ENCODE measurements at regions not wholly inside any gene's neighbourhood (a gene's known extent, or its start where the extent isn't known, plus 50 kb on each side); places are given as distances from the start of the nearest gene placed in this dataset.

DNA sequence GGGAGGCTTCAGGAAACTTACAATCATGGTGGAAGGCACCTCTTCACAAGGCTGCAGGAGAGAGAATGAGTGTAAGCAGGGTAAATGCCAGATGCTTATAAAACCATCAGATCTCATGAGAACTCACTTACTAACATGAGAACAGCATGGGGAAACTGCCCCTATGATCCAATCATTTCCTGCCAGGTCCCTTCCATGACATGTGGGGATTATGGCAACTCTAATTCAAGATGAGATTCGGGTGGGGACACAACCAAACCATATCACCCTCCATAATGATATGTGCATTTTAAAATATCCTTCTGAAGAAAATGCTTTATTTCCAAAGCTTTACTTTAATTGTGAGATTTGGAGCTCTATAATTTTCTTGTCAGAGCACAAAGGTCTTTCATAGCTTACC is 154.1 kb upstream of the CENPW start:
- FAIRE-seq: no peak
- H2BK15ac ChIP-seq (ENCODE audit: low read length): no peak overlapping the region
- no peak overlapping the region for H4K5ac ChIP-seq (ENCODE audit: insufficient read length, low read depth, low read length)
- peaks cover 0 to 9% (median 4%) of the 10 kb centered on the region in 4 experiments; a peak in 5 of 7 replicates for H3K4me1 ChIP-seq (replicated peaks in 1 of 4; ENCODE audit: control insufficient read depth in 3 of 4, insufficient read depth in 4 of 4, low read length in 3 of 4)
- no peak overlapping the region for H4K91ac ChIP-seq (replicated peaks; ENCODE audit: insufficient read length, low read length)
- CTCF ChIA-PET (ENCODE audit: partially characterized antibody): interaction anchor here (1.0 kb wide), 1 partner anchor 18 kb away, joined by 3 read pairs; no protein-coding TSS in a partner anchor
- no peaks in the 10 kb centered on the region for H3K79me2 ChIP-seq (ENCODE audit: control insufficient read depth in 1 of 2, insufficient read depth in 2 of 2, low read length in 2 of 2)
- no peak overlapping the region for H2AFZ ChIP-seq (ENCODE audit: low read length)
- H3K4me2 ChIP-seq (ENCODE audit: insufficient read depth in 1 of 2, low read depth in 2 of 2, low read length in 2 of 2): no peak overlapping the region
- H3K14ac ChIP-seq (ENCODE audit: insufficient read length): no peak overlapping the region
- no peak overlapping the region for H2BK20ac ChIP-seq (ENCODE audit: low read length)
- no peaks in the 10 kb centered on the region for H3K23me2 ChIP-seq (ENCODE audit: low read depth, low read length)
- H3K36me3 ChIP-seq (ENCODE audit: control insufficient read depth in 2 of 4, insufficient read depth in 4 of 4, low read length in 3 of 4): no peaks in the 10 kb centered on the region; a peak in 1 of 8 replicates
- POLR2A ChIA-PET (ENCODE audit: partially characterized antibody): no interaction called here
- H2BK12ac ChIP-seq (ENCODE audit: low read depth, low read length): no peak overlapping the region
- no peak overlapping the region for H3K4ac ChIP-seq (replicated peaks; ENCODE audit: insufficient read length, low read depth, low read length)
- DNase-seq (ENCODE audit: low read depth in 1 of 2, low spot score in 2 of 2): no peak
- H3K9ac ChIP-seq (replicated peaks in 1 of 4; ENCODE audit: extremely low read depth in 1 of 4, low read depth in 3 of 4, low read length in 3 of 4): no peak overlapping the region
- H3K9me3 ChIP-seq (ENCODE audit: insufficient read depth in 2 of 2, low read depth in 1 of 2, low read length in 1 of 2): no peaks in the 10 kb centered on the region
- no peak overlapping the region for H2BK5ac ChIP-seq (ENCODE audit: low read depth, low read length)
- no peaks in the 10 kb centered on the region for H4K20me1 ChIP-seq (replicated peaks in 1 of 2; ENCODE audit: control insufficient read depth in 1 of 2, insufficient read depth in 2 of 2, low read length in 2 of 2)
- 100% methylated on average over 1 of the region's 1 CpG; no CpG with 5 or more reads in 1 of the 2 experiments for whole genome bisulfite sequencing, 2 experiments (ENCODE audit: extremely low coverage in 1 of 2, insufficient coverage in 1 of 2, insufficient read length in 1 of 2, insufficient replicate concordance in 2 of 2, low coverage in 1 of 2, low lambda C conversion rate in 2 of 2, missing lambda C conversion rate in 1 of 2)
- H3K23ac ChIP-seq (ENCODE audit: insufficient read length): no peak overlapping the region
- no peak overlapping the region for H3K27ac ChIP-seq (ENCODE audit: low read depth, low read length)
- no peak overlapping the region for H2AK5ac ChIP-seq (ENCODE audit: low read depth, low read length)
- H3K27me3 ChIP-seq (replicated peaks in 1 of 4; ENCODE audit: control insufficient read depth in 3 of 4, extremely low read depth in 1 of 4, insufficient read depth in 3 of 4, low read length in 3 of 4): no peaks in the 10 kb centered on the region
- no peaks in the 10 kb centered on the region for H3K79me1 ChIP-seq (ENCODE audit: low read depth, low read length)
- H3K56ac ChIP-seq (replicated peaks; ENCODE audit: insufficient read length, low read depth, low read length): no peak overlapping the region
- H4K8ac ChIP-seq (ENCODE audit: extremely low read depth, insufficient read depth, low read length): no peak overlapping the region
- H2BK120ac ChIP-seq (replicated peaks; ENCODE audit: low read depth, low read length): no peak overlapping the region
- H3K4me3 ChIP-seq (ENCODE audit: extremely low read depth in 1 of 4, insufficient read depth in 2 of 4, low read depth in 3 of 4, low read length in 4 of 4): no peak overlapping the region
- H3K18ac ChIP-seq (ENCODE audit: extremely low read depth, low read length): no peak overlapping the region
- TF ChIP-seq, protein P1, sequence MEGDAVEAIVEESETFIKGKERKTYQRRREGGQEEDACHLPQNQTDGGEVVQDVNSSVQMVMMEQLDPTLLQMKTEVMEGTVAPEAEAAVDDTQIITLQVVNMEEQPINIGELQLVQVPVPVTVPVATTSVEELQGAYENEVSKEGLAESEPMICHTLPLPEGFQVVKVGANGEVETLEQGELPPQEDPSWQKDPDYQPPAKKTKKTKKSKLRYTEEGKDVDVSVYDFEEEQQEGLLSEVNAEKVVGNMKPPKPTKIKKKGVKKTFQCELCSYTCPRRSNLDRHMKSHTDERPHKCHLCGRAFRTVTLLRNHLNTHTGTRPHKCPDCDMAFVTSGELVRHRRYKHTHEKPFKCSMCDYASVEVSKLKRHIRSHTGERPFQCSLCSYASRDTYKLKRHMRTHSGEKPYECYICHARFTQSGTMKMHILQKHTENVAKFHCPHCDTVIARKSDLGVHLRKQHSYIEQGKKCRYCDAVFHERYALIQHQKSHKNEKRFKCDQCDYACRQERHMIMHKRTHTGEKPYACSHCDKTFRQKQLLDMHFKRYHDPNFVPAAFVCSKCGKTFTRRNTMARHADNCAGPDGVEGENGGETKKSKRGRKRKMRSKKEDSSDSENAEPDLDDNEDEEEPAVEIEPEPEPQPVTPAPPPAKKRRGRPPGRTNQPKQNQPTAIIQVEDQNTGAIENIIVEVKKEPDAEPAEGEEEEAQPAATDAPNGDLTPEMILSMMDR (IDR thresholded peaks at IDR 0.05; ENCODE audit: control extremely low read depth in 1 of 3, insufficient read depth in 1 of 3, low read depth in 1 of 3, low read length in 3 of 3): no peak
- TF ChIP-seq, protein P2, sequence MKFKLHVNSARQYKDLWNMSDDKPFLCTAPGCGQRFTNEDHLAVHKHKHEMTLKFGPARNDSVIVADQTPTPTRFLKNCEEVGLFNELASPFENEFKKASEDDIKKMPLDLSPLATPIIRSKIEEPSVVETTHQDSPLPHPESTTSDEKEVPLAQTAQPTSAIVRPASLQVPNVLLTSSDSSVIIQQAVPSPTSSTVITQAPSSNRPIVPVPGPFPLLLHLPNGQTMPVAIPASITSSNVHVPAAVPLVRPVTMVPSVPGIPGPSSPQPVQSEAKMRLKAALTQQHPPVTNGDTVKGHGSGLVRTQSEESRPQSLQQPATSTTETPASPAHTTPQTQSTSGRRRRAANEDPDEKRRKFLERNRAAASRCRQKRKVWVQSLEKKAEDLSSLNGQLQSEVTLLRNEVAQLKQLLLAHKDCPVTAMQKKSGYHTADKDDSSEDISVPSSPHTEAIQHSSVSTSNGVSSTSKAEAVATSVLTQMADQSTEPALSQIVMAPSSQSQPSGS (IDR thresholded peaks at IDR 0.05; ENCODE audit: low read length): no peak
- TF ChIP-seq HDAC2 (IDR thresholded peaks at IDR 0.05; ENCODE audit: borderline replicate concordance in 1 of 2, low read depth in 2 of 2, low read length in 2 of 2) (no peak), SIN3A (conservative IDR thresholded peaks at IDR 0.05 in 1 of 2, IDR thresholded peaks at IDR 0.05 in 1 of 2; ENCODE audit: low read depth in 1 of 2, low read length in 2 of 2) (no peak), MAFK (IDR thresholded peaks at IDR 0.05; ENCODE audit: low read depth, low read length) (no peak), SP1 (IDR thresholded peaks at IDR 0.05; ENCODE audit: low read depth, low read length) (no peak), CBX8 (IDR thresholded peaks at IDR 0.05; ENCODE audit: borderline replicate concordance, low read depth, low read length) (no peak), TEAD4 (IDR thresholded peaks at IDR 0.05; ENCODE audit: low read depth, low read length) (no peak), TAF7 (optimal IDR thresholded peaks at IDR 0.05; ENCODE audit: borderline replicate concordance, low read depth, low read length) (no peak), TCF12 (IDR thresholded peaks at IDR 0.05; ENCODE audit: low read depth, low read length) (no peak)

Measured in H1 (cell line).